GM06990 (cell line): ENCODE measurements at regions not wholly inside any gene's neighbourhood (a gene's known extent, or its start where the extent isn't known, plus 50 kb on each side); places are given as distances from the start of the nearest gene placed in this dataset.
"Not testable (repeated sequence)": the region's sequence is repeated elsewhere in the genome, so short reads cannot be mapped to it uniquely, and the experiment has no call there.

Experiments used
- DNase-seq: peaks from one replicate; pipeline ENCODE4 v3.0.0-alpha.2; 2011; ENCODE audit not compliant: insufficient read length; ENCODE audit errors: extremely low read depth
- H3K27me3 ChIP-seq: replicated peaks from 2 replicates; pipeline ENCODE4 v1.6.0; 2011; ENCODE audit warnings: low read length; ENCODE audit not compliant: control insufficient read depth, insufficient read depth
- H3K36me3 ChIP-seq: 2 replicates; pipeline ENCODE4 v1.5.1; 2011; ENCODE audit warnings: low read length; ENCODE audit not compliant: control insufficient read depth, insufficient read depth
- H3K4me3 ChIP-seq: replicated peaks from 2 replicates; pipeline ENCODE4 v1.5.1; 2011; ENCODE audit warnings: low read depth, mild to moderate bottlenecking, control low read depth, low read length
- CTCF ChIP-seq: IDR thresholded peaks from 2 replicates; pipeline ENCODE4 v1.5.1; 2011; ENCODE audit warnings: low read length, control low read depth, mild to moderate bottlenecking, inconsistent platforms; ENCODE audit not compliant: insufficient read depth, poor library complexity, severe bottlenecking

DNA sequence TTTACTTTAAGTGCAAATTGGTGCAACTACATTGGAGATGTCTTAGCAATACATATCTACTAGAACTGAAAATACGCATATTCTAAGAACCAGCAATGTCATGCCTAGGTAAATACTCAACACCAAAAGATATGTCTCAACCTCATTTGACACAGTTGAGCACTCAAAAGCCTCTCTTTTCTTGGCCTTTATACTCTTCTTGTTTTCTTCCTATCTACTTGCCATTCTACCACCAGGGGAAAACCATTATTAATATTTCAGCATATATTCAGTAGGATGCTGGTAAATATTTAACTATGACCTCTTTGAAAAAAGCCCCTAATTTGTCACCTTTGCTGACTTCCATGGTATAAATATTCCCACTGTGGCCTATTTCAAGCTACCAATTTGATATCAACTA is 443.8 kb downstream of the LRRC70 start:
- Histone ChIP-seq H3K36me3 (no peaks in the 10 kb centered on the region), H3K27me3 (no peaks in the 10 kb centered on the region), H3K4me3 (no peak overlapping the region)
- DNase-seq, result no peak
- no peak for TF ChIP-seq CTCF

- Histone ChIP-seq H3K36me3 (no peaks in the 10 kb centered on the region), H3K4me3 (no peak overlapping the region), H3K27me3 (no peaks in the 10 kb centered on the region)
- TF ChIP-seq CTCF, result no peak
- DNase-seq, result no peak
Measured at GRCh38 chr5:63011158-63011557, 432.5 kb downstream of the LRRC70 start.

GRCh38 chr5:63008195-63008594 is 429.6 kb downstream of the LRRC70 start:
- no peaks in the 10 kb centered on the region for H3K27me3 ChIP-seq
- no peak for TF ChIP-seq CTCF
- DNase-seq, result no peak

DNA sequence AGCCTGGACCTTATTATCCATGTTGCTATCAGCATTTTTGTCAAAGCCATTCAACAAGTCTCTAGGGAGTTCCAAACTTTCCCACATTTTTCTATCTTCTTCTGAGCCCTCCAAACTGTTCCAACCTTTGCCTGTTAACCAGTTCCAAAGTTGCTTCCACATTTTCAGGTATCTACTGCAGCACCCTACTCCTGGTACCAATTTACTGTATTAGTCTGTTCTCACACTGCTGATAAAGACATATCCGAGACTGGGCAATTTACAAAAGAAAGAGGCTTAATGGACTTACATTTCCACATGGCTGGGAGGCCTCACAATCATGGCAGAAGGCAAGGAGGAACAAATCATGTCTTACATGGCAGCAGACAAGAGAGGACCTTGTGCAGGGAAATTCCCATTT is 416.2 kb downstream of the LRRC70 start:
- not testable (repeated sequence) for H3K36me3 ChIP-seq, DNase-seq, H3K4me3 ChIP-seq, H3K27me3 ChIP-seq

More at GRCh38 chr5:63008195-63008594, 429.6 kb downstream of the LRRC70 start:
- Histone ChIP-seq H3K36me3 (no peaks in the 10 kb centered on the region), H3K4me3 (no peak overlapping the region)

- no peak for DNase-seq
- TF ChIP-seq CTCF, result no peak
- H3K4me3 ChIP-seq, result no peak overlapping the region
- H3K36me3 ChIP-seq, result no peaks in the 10 kb centered on the region
- no peaks in the 10 kb centered on the region for H3K27me3 ChIP-seq
Measured at GRCh38 chr5:62985749-62986148, 407.1 kb downstream of the LRRC70 start.

DNA sequence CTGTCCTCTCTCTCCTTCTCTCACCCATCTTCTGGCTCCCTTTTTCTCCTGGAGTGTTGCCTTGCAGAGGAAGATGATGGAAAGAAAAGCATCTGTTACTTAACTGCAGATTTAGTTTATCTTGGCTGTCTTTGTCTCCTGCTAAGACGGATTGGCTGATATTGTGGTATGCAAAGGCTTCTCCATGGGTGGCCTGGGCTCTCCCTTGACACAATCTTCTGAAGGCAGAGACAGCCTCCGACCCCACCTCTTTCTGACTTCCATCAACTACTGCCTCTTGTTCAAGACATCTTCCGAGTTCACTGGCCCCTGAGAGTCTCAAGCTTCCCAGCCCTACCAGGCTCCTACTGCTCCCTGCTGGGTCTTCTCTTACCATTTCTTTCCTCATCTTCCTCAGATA is 403.7 kb downstream of the LRRC70 start:
- no peak for DNase-seq
- no peak for TF ChIP-seq CTCF
- no peak overlapping the region for H3K4me3 ChIP-seq
- H3K36me3 ChIP-seq, result no peaks in the 10 kb centered on the region
- H3K27me3 ChIP-seq, result no peaks in the 10 kb centered on the region; the same call in 1 of the 2 replicates
